Colonic mucosa (tissue), 4 donors: ENCODE measurements at regions not wholly inside any gene's neighbourhood (a gene's known extent, or its start where the extent isn't known, plus 50 kb on each side); places are given as distances from the start of the nearest gene placed in this dataset.

ENCODE experiments used
- DNase-seq: peaks from one replicate; pipeline ENCODE4 v3.0.0-alpha.2; 2020
- H3K27ac ChIP-seq: fragments of 200-600 bp; one replicate; pipeline ENCODE4 v1.8.0; 2021
- H3K27me3 ChIP-seq: fragments of 200-600 bp; one replicate; pipeline ENCODE4 v1.8.0; 2021
- H3K36me3 ChIP-seq: fragments of 200-600 bp; one replicate; pipeline ENCODE4 v1.8.0; 2021
- H3K4me1 ChIP-seq: fragments of 200-600 bp; one replicate; pipeline ENCODE4 v1.8.0; 2021; ENCODE audit warnings: mild to moderate bottlenecking
- H3K4me3 ChIP-seq: fragments of 200-600 bp; one replicate; pipeline ENCODE4 v1.8.0; 2021
- H3K9ac ChIP-seq, 2 donors: one replicate each; pipeline ENCODE4 v1.7.0; 2013; ENCODE audit warnings: control low read depth in 2 of 2, low read depth in 2 of 2, low read length in 2 of 2
- H3K9me3 ChIP-seq: fragments of 200-600 bp; one replicate; pipeline ENCODE4 v1.8.0; 2021
- CTCF ChIP-seq: fragments of 200-600 bp; IDR thresholded peaks from one replicate; pipeline ENCODE4 v1.8.0; 2022; ENCODE audit warnings: antibody characterized with exemption, mild to moderate bottlenecking
- intact Hi-C: fragments of 100-400 bp; cut with DNase I; formaldehyde crosslinking; loops from one replicate; pipeline ENCODE4 v1.14.1; 2022
- donor health status: healthy.
- donor health status: DM: no; HTN: no; CAD: no.
- donor health status: DM: no; HTN: no; CAD: no.

GRCh38 chr4:54359919-54360650, 131.0 kb downstream of the PDGFRA start:
- Histone ChIP-seq H3K9ac (no peak overlapping the region), H3K27me3 (no peaks in the 10 kb centered on the region), H3K4me1 (no peaks in the 10 kb centered on the region), H3K9me3 (no peaks in the 10 kb centered on the region), H3K36me3 (no peaks in the 10 kb centered on the region), H3K27ac (no peak overlapping the region), H3K4me3 (no peak overlapping the region)
- TF ChIP-seq CTCF, result no peak
- no peak for DNase-seq
- intact Hi-C loops, result no loop called here

- no peaks in the 10 kb centered on the region for H3K9me3 ChIP-seq
- no peak for TF ChIP-seq CTCF
Observed at GRCh38 chr4:54363037-54363436, 133.9 kb downstream of the PDGFRA start.

GRCh38 chr4:54365691-54366090, 136.6 kb downstream of the PDGFRA start:
- H3K9ac ChIP-seq, result no peak overlapping the region
- H3K27ac ChIP-seq, result no peak overlapping the region
- no peak for DNase-seq
- no peak overlapping the region for H3K4me3 ChIP-seq
- H3K4me1 ChIP-seq, result no peaks in the 10 kb centered on the region
- no peaks in the 10 kb centered on the region for H3K9me3 ChIP-seq
- H3K27me3 ChIP-seq, result no peaks in the 10 kb centered on the region
- intact Hi-C loops, result no loop called here
- no peak for TF ChIP-seq CTCF
- no peaks in the 10 kb centered on the region for H3K36me3 ChIP-seq

More at GRCh38 chr4:54363037-54363436, 133.9 kb downstream of the PDGFRA start:
- no peaks in the 10 kb centered on the region for H3K27me3 ChIP-seq
- no peaks in the 10 kb centered on the region for H3K4me1 ChIP-seq
- H3K36me3 ChIP-seq, result no peaks in the 10 kb centered on the region
- H3K27ac ChIP-seq, result no peak overlapping the region
- no peak overlapping the region for H3K9ac ChIP-seq
- H3K4me3 ChIP-seq, result no peak overlapping the region
- intact Hi-C loops, result no loop called here
- DNase-seq, result no peak

GRCh38 chr4:54367059-54367458, 138.0 kb downstream of the PDGFRA start:
- Histone ChIP-seq H3K4me1 (no peaks in the 10 kb centered on the region), H3K9ac (no peak overlapping the region), H3K27ac (no peak overlapping the region), H3K4me3 (no peak overlapping the region), H3K27me3 (no peaks in the 10 kb centered on the region), H3K9me3 (no peaks in the 10 kb centered on the region), H3K36me3 (no peaks in the 10 kb centered on the region)
- no peak for DNase-seq
- intact Hi-C loops, result no loop called here
- TF ChIP-seq CTCF, result no peak

- Histone ChIP-seq H3K27me3 (no peaks in the 10 kb centered on the region), H3K4me3 (no peak overlapping the region), H3K9ac (no peak overlapping the region), H3K36me3 (no peaks in the 10 kb centered on the region), H3K4me1 (no peaks in the 10 kb centered on the region), H3K9me3 (no peaks in the 10 kb centered on the region), H3K27ac (no peak overlapping the region)
- TF ChIP-seq CTCF, result no peak
- intact Hi-C loops, result no loop called here
- DNase-seq, result no peak
Observed at GRCh38 chr4:54368281-54369265, 139.5 kb downstream of the PDGFRA start.
